ENCODE measurements at regions not wholly inside any gene's neighbourhood (a gene's known extent, or its start where the extent isn't known, plus 50 kb on each side); places are given as distances from the start of the nearest gene placed in this dataset.

DNA sequence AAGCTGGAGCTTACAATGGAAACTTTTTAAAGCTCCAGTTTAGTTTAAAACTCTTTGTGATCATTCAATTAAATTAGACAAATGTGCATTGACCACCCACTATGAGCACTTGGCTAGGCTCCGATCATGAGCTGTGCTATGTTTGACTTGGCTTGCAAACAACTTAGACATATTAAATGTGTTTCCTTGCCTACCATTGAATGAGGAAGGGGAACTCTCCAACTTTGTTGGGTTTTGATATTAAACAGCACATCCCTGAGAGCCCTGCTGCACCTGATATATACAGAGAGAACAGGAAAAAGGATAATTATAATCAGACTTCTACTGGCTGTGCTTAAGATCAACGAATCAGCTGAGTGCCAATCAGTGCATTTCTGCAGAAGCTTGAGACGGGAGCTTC lies 71.4 kb upstream of the ADGRL3 start:
- Histone ChIP-seq H3K27me3 (ENCODE audit: control insufficient read depth in 3 of 3, insufficient read depth in 3 of 3, low read length in 3 of 3) (no peaks in the 10 kb centered on the region), H3K27ac (ENCODE audit: low read depth in 1 of 3, low read length in 2 of 3) (no peak overlapping the region), H3K4me1 (ENCODE audit: control insufficient read depth in 3 of 3, insufficient read depth in 2 of 3, low read depth in 1 of 3, low read length in 2 of 3) (no peaks in the 10 kb centered on the region), H3K36me3 (ENCODE audit: control insufficient read depth in 3 of 3, insufficient read depth in 2 of 3, low read depth in 1 of 3, low read length in 3 of 3) (no peaks in the 10 kb centered on the region), H3K9me3 (ENCODE audit: control insufficient read depth in 2 of 2, insufficient read depth in 1 of 2, low read depth in 1 of 2, low read length in 1 of 2) (peaks cover 0 to 3% of the 10 kb centered on the region in 2 donors), H3K4me3 (ENCODE audit: low read depth in 1 of 3, low read length in 3 of 3) (no peak overlapping the region)
- DNase-seq (no peak), FAIRE-seq (no peak)
- 45 to 59% (median 52%) methylated on average over 3 of the region's 3 CpGs for WGBS, 3 donors

DNA sequence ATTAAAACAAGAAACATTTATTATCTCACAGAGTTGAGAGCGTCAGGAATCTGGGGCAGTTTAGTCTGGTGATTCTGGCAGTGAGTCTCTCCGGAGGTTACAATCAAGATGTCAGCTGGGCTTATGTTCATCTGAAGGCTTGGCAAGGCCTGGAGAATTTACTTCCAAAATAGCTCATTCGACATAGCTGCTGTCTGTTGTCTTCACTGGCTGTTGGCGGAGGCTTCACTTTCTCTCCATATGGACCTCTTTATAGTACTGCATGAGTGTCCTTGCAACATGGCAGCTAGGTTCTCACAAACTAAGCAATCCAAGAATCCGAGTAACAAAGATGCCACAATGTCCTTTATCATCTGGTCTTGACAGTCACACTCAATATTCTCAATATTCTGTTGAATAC lies 70.2 kb upstream of the ADGRL3 start:
- H3K36me3 ChIP-seq (ENCODE audit: control insufficient read depth in 3 of 3, insufficient read depth in 2 of 3, low read depth in 1 of 3, low read length in 3 of 3) = no peaks in the 10 kb centered on the region
- WGBS, 3 donors = 74 to 77% (median 76%) methylated on average over 5 of the region's 5 CpGs
- H3K4me1 ChIP-seq (ENCODE audit: control insufficient read depth in 3 of 3, insufficient read depth in 2 of 3, low read depth in 1 of 3, low read length in 2 of 3) = no peaks in the 10 kb centered on the region
- FAIRE-seq = no peak
- peaks cover 0 to under 1% of the 10 kb centered on the region in 2 donors for H3K9me3 ChIP-seq (ENCODE audit: control insufficient read depth in 2 of 2, insufficient read depth in 1 of 2, low read depth in 1 of 2, low read length in 1 of 2)
- no peak overlapping the region for H3K27ac ChIP-seq (ENCODE audit: low read depth in 1 of 3, low read length in 2 of 3)
- H3K4me3 ChIP-seq (ENCODE audit: low read depth in 1 of 3, low read length in 3 of 3) = no peak overlapping the region
- H3K27me3 ChIP-seq (ENCODE audit: control insufficient read depth in 3 of 3, insufficient read depth in 3 of 3, low read length in 3 of 3) = no peaks in the 10 kb centered on the region
- no peak for DNase-seq

DNA sequence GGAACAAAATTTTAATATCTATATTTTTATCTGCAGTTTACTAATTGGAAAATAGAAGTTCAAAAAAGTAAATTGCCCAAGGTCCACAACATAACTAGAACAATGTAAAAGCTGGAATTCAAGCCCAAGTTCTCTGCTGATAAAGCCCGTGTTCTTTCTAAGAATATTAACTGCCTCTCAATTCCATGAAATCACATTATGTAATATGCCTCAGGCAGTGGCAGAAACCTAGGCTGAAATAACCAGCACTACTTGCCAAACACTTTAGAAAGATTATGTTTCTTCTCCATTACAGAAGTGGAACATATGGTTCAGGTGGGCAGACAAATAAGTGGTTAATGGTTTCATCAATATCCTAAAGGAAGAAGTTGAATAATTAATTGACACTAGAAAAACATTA lies 56.7 kb upstream of the ADGRL3 start:
- 56 to 78% (median 60%) methylated on average over 1 of the region's 1 CpG for WGBS, 3 donors
- no peak overlapping the region for H3K4me3 ChIP-seq (ENCODE audit: low read depth in 1 of 3, low read length in 3 of 3)
- no peaks in the 10 kb centered on the region for H3K27me3 ChIP-seq (ENCODE audit: control insufficient read depth in 3 of 3, insufficient read depth in 3 of 3, low read length in 3 of 3)
- DNase-seq (no peak), FAIRE-seq (no peak)
- H3K9me3 ChIP-seq (ENCODE audit: control insufficient read depth in 2 of 2, insufficient read depth in 1 of 2, low read depth in 1 of 2, low read length in 1 of 2) = no peaks in the 10 kb centered on the region
- H3K4me1 ChIP-seq (ENCODE audit: control insufficient read depth in 3 of 3, insufficient read depth in 2 of 3, low read depth in 1 of 3, low read length in 2 of 3) = no peaks in the 10 kb centered on the region
- no peaks in the 10 kb centered on the region for H3K36me3 ChIP-seq (ENCODE audit: control insufficient read depth in 3 of 3, insufficient read depth in 2 of 3, low read depth in 1 of 3, low read length in 3 of 3)
- H3K27ac ChIP-seq (ENCODE audit: low read depth in 1 of 3, low read length in 2 of 3) = no peak overlapping the region

- no peak for FAIRE-seq
Measured at GRCh38 chr4:61149278-61149677, 50.8 kb upstream of the ADGRL3 start.

More at GRCh38 chr4:61149278-61149677, 50.8 kb upstream of the ADGRL3 start:
- no peaks in the 10 kb centered on the region for H3K4me1 ChIP-seq (ENCODE audit: control insufficient read depth in 3 of 3, insufficient read depth in 2 of 3, low read depth in 1 of 3, low read length in 2 of 3)
- no peaks in the 10 kb centered on the region for H3K27me3 ChIP-seq (ENCODE audit: control insufficient read depth in 3 of 3, insufficient read depth in 3 of 3, low read length in 3 of 3)
- no peaks in the 10 kb centered on the region for H3K36me3 ChIP-seq (ENCODE audit: control insufficient read depth in 3 of 3, insufficient read depth in 2 of 3, low read depth in 1 of 3, low read length in 3 of 3)
- H3K9me3 ChIP-seq (ENCODE audit: control insufficient read depth in 2 of 2, insufficient read depth in 1 of 2, low read depth in 1 of 2, low read length in 1 of 2) = no peaks in the 10 kb centered on the region
- DNase-seq = no peak
- no peak overlapping the region for H3K27ac ChIP-seq (ENCODE audit: low read depth in 1 of 3, low read length in 2 of 3)
- no peak overlapping the region for H3K4me3 ChIP-seq (ENCODE audit: low read depth in 1 of 3, low read length in 3 of 3)
